Astrocyte (in vitro differentiated cells and primary cell): ENCODE measurements at regions not wholly inside any gene's neighbourhood (a gene's known extent, or its start where the extent isn't known, plus 50 kb on each side); places are given as distances from the start of the nearest gene placed in this dataset.

Experiments used
- EZH2 ChIP-seq: IDR thresholded peaks from 2 replicates; pipeline ENCODE4 v1.6.1; 2012; ENCODE audit warnings: mild to moderate bottlenecking, low read length, inconsistent platforms; ENCODE audit not compliant: insufficient read depth
- TF ChIP-seq, protein P1 (sequence below): IDR thresholded peaks from 2 replicates; pipeline ENCODE4 v1.5.1; 2011; ENCODE audit warnings: low read depth, mild to moderate bottlenecking, inconsistent platforms, low read length, moderate library complexity; ENCODE audit not compliant: insufficient read depth

DNA sequence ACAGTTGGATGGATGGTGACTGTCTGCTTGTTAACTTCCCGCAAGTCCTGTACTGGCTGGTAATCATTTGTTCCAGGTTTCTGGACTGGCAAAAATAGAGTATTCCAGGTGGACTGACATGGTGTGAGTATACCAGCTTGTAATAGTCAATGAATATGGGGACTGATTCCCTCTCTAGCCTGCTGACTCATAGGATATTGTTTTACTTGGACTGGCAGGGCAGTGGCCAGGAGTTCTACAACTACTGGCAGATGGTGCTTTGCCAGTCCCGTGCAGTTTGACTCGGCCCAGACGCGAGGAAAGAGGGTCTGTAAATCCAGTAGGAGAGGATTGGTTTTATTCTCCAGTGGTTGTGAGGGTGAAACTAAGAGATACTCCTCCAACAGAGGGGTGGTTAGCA is 78.0 kb downstream of the PRR15 start:
- TF ChIP-seq, protein P1, sequence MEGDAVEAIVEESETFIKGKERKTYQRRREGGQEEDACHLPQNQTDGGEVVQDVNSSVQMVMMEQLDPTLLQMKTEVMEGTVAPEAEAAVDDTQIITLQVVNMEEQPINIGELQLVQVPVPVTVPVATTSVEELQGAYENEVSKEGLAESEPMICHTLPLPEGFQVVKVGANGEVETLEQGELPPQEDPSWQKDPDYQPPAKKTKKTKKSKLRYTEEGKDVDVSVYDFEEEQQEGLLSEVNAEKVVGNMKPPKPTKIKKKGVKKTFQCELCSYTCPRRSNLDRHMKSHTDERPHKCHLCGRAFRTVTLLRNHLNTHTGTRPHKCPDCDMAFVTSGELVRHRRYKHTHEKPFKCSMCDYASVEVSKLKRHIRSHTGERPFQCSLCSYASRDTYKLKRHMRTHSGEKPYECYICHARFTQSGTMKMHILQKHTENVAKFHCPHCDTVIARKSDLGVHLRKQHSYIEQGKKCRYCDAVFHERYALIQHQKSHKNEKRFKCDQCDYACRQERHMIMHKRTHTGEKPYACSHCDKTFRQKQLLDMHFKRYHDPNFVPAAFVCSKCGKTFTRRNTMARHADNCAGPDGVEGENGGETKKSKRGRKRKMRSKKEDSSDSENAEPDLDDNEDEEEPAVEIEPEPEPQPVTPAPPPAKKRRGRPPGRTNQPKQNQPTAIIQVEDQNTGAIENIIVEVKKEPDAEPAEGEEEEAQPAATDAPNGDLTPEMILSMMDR: no peak
- TF ChIP-seq EZH2: no peak
